ENCODE measurements at regions not wholly inside any gene's neighbourhood (a gene's known extent, or its start where the extent isn't known, plus 50 kb on each side); places are given as distances from the start of the nearest gene placed in this dataset.

DNA sequence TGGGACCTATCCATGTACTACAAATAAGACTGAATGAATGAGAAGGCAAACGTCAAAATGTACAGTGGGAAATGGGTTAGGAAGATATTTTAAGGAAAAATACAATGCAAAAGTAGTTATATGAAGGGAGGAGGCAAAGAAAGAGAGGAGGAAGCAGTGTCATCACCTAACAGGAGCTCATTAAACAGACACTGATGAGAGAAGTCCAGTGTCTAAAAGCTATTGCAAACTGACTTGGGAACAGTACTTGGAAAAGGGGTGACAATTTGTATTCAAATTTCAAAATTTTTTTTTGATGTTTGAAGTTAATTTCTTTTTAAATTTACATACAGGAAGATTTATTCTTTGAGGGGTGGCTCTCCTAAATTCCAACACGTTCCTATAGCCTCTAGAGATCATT is 143.5 kb upstream of the NOX3 start:
- TF ChIP-seq, protein P1, sequence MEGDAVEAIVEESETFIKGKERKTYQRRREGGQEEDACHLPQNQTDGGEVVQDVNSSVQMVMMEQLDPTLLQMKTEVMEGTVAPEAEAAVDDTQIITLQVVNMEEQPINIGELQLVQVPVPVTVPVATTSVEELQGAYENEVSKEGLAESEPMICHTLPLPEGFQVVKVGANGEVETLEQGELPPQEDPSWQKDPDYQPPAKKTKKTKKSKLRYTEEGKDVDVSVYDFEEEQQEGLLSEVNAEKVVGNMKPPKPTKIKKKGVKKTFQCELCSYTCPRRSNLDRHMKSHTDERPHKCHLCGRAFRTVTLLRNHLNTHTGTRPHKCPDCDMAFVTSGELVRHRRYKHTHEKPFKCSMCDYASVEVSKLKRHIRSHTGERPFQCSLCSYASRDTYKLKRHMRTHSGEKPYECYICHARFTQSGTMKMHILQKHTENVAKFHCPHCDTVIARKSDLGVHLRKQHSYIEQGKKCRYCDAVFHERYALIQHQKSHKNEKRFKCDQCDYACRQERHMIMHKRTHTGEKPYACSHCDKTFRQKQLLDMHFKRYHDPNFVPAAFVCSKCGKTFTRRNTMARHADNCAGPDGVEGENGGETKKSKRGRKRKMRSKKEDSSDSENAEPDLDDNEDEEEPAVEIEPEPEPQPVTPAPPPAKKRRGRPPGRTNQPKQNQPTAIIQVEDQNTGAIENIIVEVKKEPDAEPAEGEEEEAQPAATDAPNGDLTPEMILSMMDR (IDR thresholded peaks at IDR 0.05) = no peak
- no peak for TF ChIP-seq POLR2A (IDR thresholded peaks at IDR 0.05)

All from body of pancreas (tissue), 4 donors.